HEK293 (cell line): ENCODE measurements at regions not wholly inside any gene's neighbourhood (a gene's known extent, or its start where the extent isn't known, plus 50 kb on each side); places are given as distances from the start of the nearest gene placed in this dataset.

Source experiments
- CTCF ChIA-PET: fragments of 350-600 bp; formaldehyde crosslinking; extraction: SDS; loops from one replicate; lab custom pipeline; 2021; ENCODE audit warnings: antibody characterized with exemption; lab: Yijun Ruan, JAX
- POLR2A ChIA-PET: fragments of 300-600 bp; formaldehyde crosslinking; extraction: SDS; loops from one replicate; lab custom pipeline; 2020; ENCODE audit warnings: antibody characterized with exemption, inconsistent platforms; lab: Yijun Ruan, JAX
- H3K27ac ChIP-seq: fragments of 200-500 bp; sonication (Bioruptor generic); 2 replicates; pipeline ENCODE4 v1.5.1; 2014; ENCODE audit warnings: low read depth, low read length, control low read depth, inconsistent platforms; ENCODE audit errors: extremely low read depth
- H3K36me3 ChIP-seq, 2 experiments: fragments of 200-500 bp in 1 of 2; sonication (Bioruptor generic) in 1 of 2; 1 replicate in 1 of 2; 2 replicates in 1 of 2; pipeline ENCODE4 v1.5.1; 2014 to 2017; ENCODE audit warnings: inconsistent platforms in 2 of 2, low read length in 2 of 2; ENCODE audit not compliant: control insufficient read depth in 2 of 2, insufficient read depth in 1 of 2
- H3K4me1 ChIP-seq: fragments of 200-500 bp; sonication (Bioruptor generic); 2 replicates; pipeline ENCODE4 v1.5.1; 2014; ENCODE audit warnings: mild to moderate bottlenecking, low read length, inconsistent platforms; ENCODE audit not compliant: control insufficient read depth, insufficient read depth
- H3K4me3 ChIP-seq: 2 replicates; pipeline ENCODE4 v1.5.1; 2011; ENCODE audit warnings: low read depth, mild to moderate bottlenecking, control low read depth, low read length, moderate library complexity
- H3K9me3 ChIP-seq: fragments of 200-500 bp; sonication (Bioruptor generic); 2 replicates; pipeline ENCODE4 v1.5.1; 2014; ENCODE audit warnings: low read depth, low read length, inconsistent platforms; ENCODE audit not compliant: control insufficient read depth, insufficient read depth
- ELK4 ChIP-seq: IDR thresholded peaks from 2 replicates; pipeline ENCODE4 v1.6.1; 2011; ENCODE audit warnings: mild to moderate bottlenecking, low read depth, low read length, borderline replicate concordance
- GLI2 ChIP-seq: fragments of 450-650 bp; formaldehyde crosslinking; IDR thresholded peaks from 2 replicates; pipeline ENCODE4; 2017; ENCODE audit warnings: missing biosample characterization, missing genetic modification characterization, low read depth, borderline replicate concordance
- KLF7 ChIP-seq: fragments of 450-650 bp; formaldehyde crosslinking; IDR thresholded peaks from 2 replicates; pipeline ENCODE4 v1.5.1; 2016; ENCODE audit warnings: missing biosample characterization, missing genetic modification characterization, borderline replicate concordance
- KLF8 ChIP-seq: fragments of 450-650 bp; formaldehyde crosslinking; IDR thresholded peaks from 2 replicates; pipeline ENCODE4 v1.5.1; 2016; ENCODE audit warnings: missing biosample characterization, missing genetic modification characterization
- YY1 ChIP-seq: fragments of 450-650 bp; formaldehyde crosslinking; IDR thresholded peaks from 2 replicates; pipeline ENCODE4 v1.5.1; 2018; ENCODE audit warnings: missing biosample characterization, missing genetic modification characterization
- ZFHX2 ChIP-seq: fragments of 450-650 bp; formaldehyde crosslinking; conservative IDR thresholded peaks from 2 replicates; pipeline ENCODE4 v1.5.1; 2016; ENCODE audit warnings: missing biosample characterization, missing genetic modification characterization
- ZNF132 ChIP-seq: fragments of 450-650 bp; formaldehyde crosslinking; IDR thresholded peaks from 2 replicates; pipeline ENCODE4 v1.5.1; 2017; ENCODE audit warnings: missing biosample characterization, missing genetic modification characterization, borderline replicate concordance
- ZNF140 ChIP-seq: fragments of 450-650 bp; formaldehyde crosslinking; IDR thresholded peaks from 2 replicates; pipeline ENCODE4 v1.5.1; 2016; ENCODE audit warnings: missing biosample characterization, missing genetic modification characterization
- ZNF148 ChIP-seq: fragments of 450-650 bp; formaldehyde crosslinking; IDR thresholded peaks from 2 replicates; pipeline ENCODE4 v1.5.0; 2017; ENCODE audit warnings: missing biosample characterization, missing genetic modification characterization, borderline replicate concordance
- ZNF221 ChIP-seq: fragments of 450-650 bp; formaldehyde crosslinking; IDR thresholded peaks from 2 replicates; pipeline ENCODE4 v1.5.1; 2017; ENCODE audit warnings: missing biosample characterization, missing genetic modification characterization, borderline replicate concordance
- ZNF23 ChIP-seq: fragments of 450-650 bp; formaldehyde crosslinking; IDR thresholded peaks from 2 replicates; pipeline ENCODE4 v1.5.1; 2016; ENCODE audit warnings: missing biosample characterization, missing genetic modification characterization, borderline replicate concordance
- ZNF274 ChIP-seq, 2 experiments: fragments of 200-500 bp in 1 of 2; fragments of 450-650 bp in 1 of 2; sonication (Bioruptor generic) in 1 of 2; formaldehyde crosslinking in 1 of 2; IDR thresholded peaks; 2 replicates each; pipeline versions ENCODE4 v1.5.1 to v1.6.1; 2014 to 2016; ENCODE audit warnings: borderline replicate concordance in 1 of 2, inconsistent platforms in 1 of 2, low read length in 1 of 2, missing biosample characterization in 1 of 2, missing genetic modification characterization in 1 of 2
- ZNF292 ChIP-seq: fragments of 450-650 bp; formaldehyde crosslinking; IDR thresholded peaks from 2 replicates; pipeline ENCODE4 v1.5.1; 2016; ENCODE audit warnings: low read depth, missing biosample characterization, missing genetic modification characterization, borderline replicate concordance
- ZNF324 ChIP-seq: fragments of 450-650 bp; formaldehyde crosslinking; IDR thresholded peaks from 2 replicates; pipeline ENCODE4 v1.5.1; 2016; ENCODE audit warnings: missing biosample characterization, missing genetic modification characterization
- ZNF366 ChIP-seq: fragments of 450-650 bp; formaldehyde crosslinking; conservative IDR thresholded peaks from 2 replicates; pipeline ENCODE4 v1.5.1; 2016; ENCODE audit warnings: missing biosample characterization, missing genetic modification characterization
- ZNF555 ChIP-seq: fragments of 450-650 bp; formaldehyde crosslinking; conservative IDR thresholded peaks from 2 replicates; pipeline ENCODE4 v1.5.1; 2017; ENCODE audit warnings: missing biosample characterization, mild to moderate bottlenecking, missing genetic modification characterization, inconsistent platforms
- ZNF560 ChIP-seq: fragments of 450-650 bp; formaldehyde crosslinking; IDR thresholded peaks from 2 replicates; pipeline ENCODE4 v1.5.1; 2017; ENCODE audit warnings: missing biosample characterization, missing genetic modification characterization, borderline replicate concordance
- ZNF600 ChIP-seq: fragments of 450-650 bp; formaldehyde crosslinking; IDR thresholded peaks from 2 replicates; pipeline ENCODE4 v1.5.1; 2016; ENCODE audit warnings: missing biosample characterization, missing genetic modification characterization
- ZNF626 ChIP-seq: fragments of 450-650 bp; sonication (Bioruptor Pico); formaldehyde crosslinking; IDR thresholded peaks from 2 replicates; pipeline ENCODE4 v1.5.1; 2018; ENCODE audit warnings: missing biosample characterization, missing genetic modification characterization, inconsistent platforms
- ZNF645 ChIP-seq: fragments of 450-650 bp; formaldehyde crosslinking; IDR thresholded peaks from 2 replicates; pipeline ENCODE4; 2016; ENCODE audit warnings: missing biosample characterization, missing genetic modification characterization
- ZNF707 ChIP-seq: fragments of 450-650 bp; formaldehyde crosslinking; IDR thresholded peaks from 2 replicates; pipeline ENCODE4 v1.5.1; 2016; ENCODE audit warnings: missing biosample characterization, missing genetic modification characterization
- ZSCAN16 ChIP-seq: fragments of 450-650 bp; formaldehyde crosslinking; IDR thresholded peaks from 2 replicates; pipeline ENCODE4 v1.5.1; 2016; ENCODE audit warnings: missing biosample characterization, missing genetic modification characterization
- ZSCAN30 ChIP-seq: fragments of 450-650 bp; IDR thresholded peaks from 2 replicates; pipeline ENCODE4 v1.5.1; 2018; ENCODE audit warnings: missing biosample characterization, mild to moderate bottlenecking, missing genetic modification characterization, moderate library complexity

GRCh38 chr1:168960114-168960513 is 146.4 kb upstream of the ATP1B1 start:
- CTCF ChIA-PET: interaction anchor here (0.6 to 1.1 kb wide), 2 partner anchors 617 to 849 kb away, joined by 4 to 5 read pairs; no protein-coding TSS in a partner anchor
- no peaks in the 10 kb centered on the region; the same call in 1 of the 2 replicates for H3K4me1 ChIP-seq
- POLR2A ChIA-PET: no interaction called here

GRCh38 chr1:168960595-168960994 is 145.9 kb upstream of the ATP1B1 start:
- Histone ChIP-seq H3K36me3 (no peaks in the 10 kb centered on the region), H3K4me1 (no peaks in the 10 kb centered on the region; the same call in 1 of the 2 replicates), H3K27ac (no peak overlapping the region), H3K4me3 (no peak overlapping the region), H3K9me3 (no peaks in the 10 kb centered on the region)
- TF ChIP-seq YY1 (tag by site-specific recombination): no peak
- no peak for TF ChIP-seq ZNF221 (tag by site-specific recombination)
- TF ChIP-seq ZNF148: no peak
- no peak for TF ChIP-seq ZSCAN16
- TF ChIP-seq ZSCAN30 (tag by site-specific recombination): no peak
- no peak for TF ChIP-seq GLI2
- TF ChIP-seq ZNF626 (tag by site-specific recombination): no peak
- no peak for TF ChIP-seq ZFHX2 (tag by site-specific recombination)
- no peak for TF ChIP-seq ZNF555 (tag by site-specific recombination)
- TF ChIP-seq ZNF140 (tag by site-specific recombination): no peak
- no peak for TF ChIP-seq ZNF23 (tag by site-specific recombination)
- no peak for TF ChIP-seq ZNF645 (tag by site-specific recombination)
- TF ChIP-seq ZNF600 (tag by site-specific recombination): no peak
- no peak for TF ChIP-seq ZNF292 (tag by site-specific recombination)
- no peak for TF ChIP-seq ZNF707 (tag by site-specific recombination)
- TF ChIP-seq ZNF324: no peak
- CTCF ChIA-PET: interaction anchor here (0.6 kb wide), 1 partner anchor 850 kb away, joined by 5 read pairs; no protein-coding TSS in a partner anchor
- POLR2A ChIA-PET: no interaction called here

More at GRCh38 chr1:168960114-168960513, 146.4 kb upstream of the ATP1B1 start:
- Histone ChIP-seq H3K36me3 (no peaks in the 10 kb centered on the region), H3K4me3 (no peak overlapping the region), H3K27ac (no peak overlapping the region), H3K9me3 (no peaks in the 10 kb centered on the region)
- TF ChIP-seq ELK4 (no peak), KLF7 (no peak), ZNF132 (no peak), KLF8 (tag by site-specific recombination) (no peak), ZFHX2 (tag by site-specific recombination) (no peak), ZNF560 (no peak), ZNF274 (IDR thresholded peaks at IDR 0.05; ENCODE audit: low read length) (no peak), ZNF274 (tag by site-specific recombination; IDR thresholded peaks at IDR 0.05; ENCODE audit: borderline replicate concordance) (no peak), ZNF366 (no peak)
